ENCODE measurements at regions not wholly inside any gene's neighbourhood (a gene's known extent, or its start where the extent isn't known, plus 50 kb on each side); places are given as distances from the start of the nearest gene placed in this dataset.

DNA sequence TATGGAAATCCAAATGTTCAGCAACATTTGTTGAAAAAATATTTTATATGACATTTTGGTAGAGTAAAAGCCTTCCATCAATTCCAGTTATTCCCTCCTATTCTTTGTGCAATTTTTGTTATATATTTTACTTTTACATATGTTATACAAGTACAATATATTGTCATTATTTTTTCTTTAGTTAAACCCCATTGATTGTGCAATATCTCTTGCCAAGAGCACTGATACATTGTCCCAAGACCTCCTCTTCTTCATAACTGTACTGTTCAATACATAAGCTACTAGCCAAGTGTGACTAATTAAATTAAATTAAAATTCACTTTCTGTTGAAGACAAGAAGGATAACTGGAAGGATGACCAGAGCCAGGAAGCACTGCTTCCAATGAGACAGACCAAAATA lies 527.5 kb downstream of the TMA16 start:
- TF ChIP-seq, protein P1, sequence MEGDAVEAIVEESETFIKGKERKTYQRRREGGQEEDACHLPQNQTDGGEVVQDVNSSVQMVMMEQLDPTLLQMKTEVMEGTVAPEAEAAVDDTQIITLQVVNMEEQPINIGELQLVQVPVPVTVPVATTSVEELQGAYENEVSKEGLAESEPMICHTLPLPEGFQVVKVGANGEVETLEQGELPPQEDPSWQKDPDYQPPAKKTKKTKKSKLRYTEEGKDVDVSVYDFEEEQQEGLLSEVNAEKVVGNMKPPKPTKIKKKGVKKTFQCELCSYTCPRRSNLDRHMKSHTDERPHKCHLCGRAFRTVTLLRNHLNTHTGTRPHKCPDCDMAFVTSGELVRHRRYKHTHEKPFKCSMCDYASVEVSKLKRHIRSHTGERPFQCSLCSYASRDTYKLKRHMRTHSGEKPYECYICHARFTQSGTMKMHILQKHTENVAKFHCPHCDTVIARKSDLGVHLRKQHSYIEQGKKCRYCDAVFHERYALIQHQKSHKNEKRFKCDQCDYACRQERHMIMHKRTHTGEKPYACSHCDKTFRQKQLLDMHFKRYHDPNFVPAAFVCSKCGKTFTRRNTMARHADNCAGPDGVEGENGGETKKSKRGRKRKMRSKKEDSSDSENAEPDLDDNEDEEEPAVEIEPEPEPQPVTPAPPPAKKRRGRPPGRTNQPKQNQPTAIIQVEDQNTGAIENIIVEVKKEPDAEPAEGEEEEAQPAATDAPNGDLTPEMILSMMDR (IDR thresholded peaks at IDR 0.05), result no peak
- no peak for TF ChIP-seq ZFX (IDR thresholded peaks at IDR 0.05; ENCODE audit: borderline replicate concordance)

Measured in 22Rv1 (cell line).